BE2C (cell line): ENCODE measurements at regions not wholly inside any gene's neighbourhood (a gene's known extent, or its start where the extent isn't known, plus 50 kb on each side); places are given as distances from the start of the nearest gene placed in this dataset.

Experiments
- DNase-seq: peaks from one replicate; pipeline ENCODE4 v3.0.0-alpha.2; 2020
- H3K27me3 ChIP-seq: fragments of 250-450 bp; sonication (Bioruptor Pico); 2 replicates; pipeline ENCODE4 v1.5.1; 2020; ENCODE audit warnings: mild to moderate bottlenecking
- H3K36me3 ChIP-seq: fragments of 250-450 bp; sonication (Bioruptor Pico); 2 replicates; pipeline ENCODE4 v1.5.1; 2020; ENCODE audit warnings: mild to moderate bottlenecking
- H3K4me1 ChIP-seq: fragments of 250-450 bp; sonication (Bioruptor Pico); 2 replicates; pipeline ENCODE4 v1.5.1; 2020
- H3K4me3 ChIP-seq: 2 replicates; pipeline ENCODE4 v1.5.1; 2011; ENCODE audit warnings: low read depth, low read length
- H3K9me3 ChIP-seq: fragments of 250-450 bp; sonication (Bioruptor Pico); 2 replicates; pipeline ENCODE4 v1.5.1; 2020
- TF ChIP-seq, protein P1 (sequence below): IDR thresholded peaks from 2 replicates; pipeline ENCODE4 v1.5.1; 2012; ENCODE audit warnings: mild to moderate bottlenecking, low read depth, low read length

DNA sequence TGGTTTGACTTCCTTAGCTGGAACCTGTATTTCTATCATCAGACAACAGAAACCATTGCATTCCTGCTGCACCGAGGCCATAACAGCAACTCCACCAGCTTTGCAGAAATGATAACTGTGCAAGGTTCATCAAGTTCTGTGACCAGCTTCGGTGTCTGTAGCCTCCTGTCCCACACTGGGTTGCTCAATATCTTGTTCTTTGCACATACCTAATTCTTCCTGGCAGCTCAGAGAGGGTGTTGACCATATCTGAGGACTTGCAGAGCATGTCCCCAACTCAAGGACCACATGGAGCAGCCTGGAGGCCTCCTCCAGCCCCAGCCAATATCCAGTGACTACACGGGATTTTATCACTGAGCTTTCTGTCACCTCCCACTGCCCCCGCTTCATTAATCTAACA lies 59.3 kb upstream of the SCAF8 start:
- no peaks in the 10 kb centered on the region for H3K4me1 ChIP-seq
- no peaks in the 10 kb centered on the region for H3K27me3 ChIP-seq
- TF ChIP-seq, protein P1, sequence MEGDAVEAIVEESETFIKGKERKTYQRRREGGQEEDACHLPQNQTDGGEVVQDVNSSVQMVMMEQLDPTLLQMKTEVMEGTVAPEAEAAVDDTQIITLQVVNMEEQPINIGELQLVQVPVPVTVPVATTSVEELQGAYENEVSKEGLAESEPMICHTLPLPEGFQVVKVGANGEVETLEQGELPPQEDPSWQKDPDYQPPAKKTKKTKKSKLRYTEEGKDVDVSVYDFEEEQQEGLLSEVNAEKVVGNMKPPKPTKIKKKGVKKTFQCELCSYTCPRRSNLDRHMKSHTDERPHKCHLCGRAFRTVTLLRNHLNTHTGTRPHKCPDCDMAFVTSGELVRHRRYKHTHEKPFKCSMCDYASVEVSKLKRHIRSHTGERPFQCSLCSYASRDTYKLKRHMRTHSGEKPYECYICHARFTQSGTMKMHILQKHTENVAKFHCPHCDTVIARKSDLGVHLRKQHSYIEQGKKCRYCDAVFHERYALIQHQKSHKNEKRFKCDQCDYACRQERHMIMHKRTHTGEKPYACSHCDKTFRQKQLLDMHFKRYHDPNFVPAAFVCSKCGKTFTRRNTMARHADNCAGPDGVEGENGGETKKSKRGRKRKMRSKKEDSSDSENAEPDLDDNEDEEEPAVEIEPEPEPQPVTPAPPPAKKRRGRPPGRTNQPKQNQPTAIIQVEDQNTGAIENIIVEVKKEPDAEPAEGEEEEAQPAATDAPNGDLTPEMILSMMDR, result no peak
- no peak for DNase-seq
- H3K4me3 ChIP-seq, result no peak overlapping the region
- no peaks in the 10 kb centered on the region for H3K9me3 ChIP-seq
- H3K36me3 ChIP-seq, result no peaks in the 10 kb centered on the region

DNA sequence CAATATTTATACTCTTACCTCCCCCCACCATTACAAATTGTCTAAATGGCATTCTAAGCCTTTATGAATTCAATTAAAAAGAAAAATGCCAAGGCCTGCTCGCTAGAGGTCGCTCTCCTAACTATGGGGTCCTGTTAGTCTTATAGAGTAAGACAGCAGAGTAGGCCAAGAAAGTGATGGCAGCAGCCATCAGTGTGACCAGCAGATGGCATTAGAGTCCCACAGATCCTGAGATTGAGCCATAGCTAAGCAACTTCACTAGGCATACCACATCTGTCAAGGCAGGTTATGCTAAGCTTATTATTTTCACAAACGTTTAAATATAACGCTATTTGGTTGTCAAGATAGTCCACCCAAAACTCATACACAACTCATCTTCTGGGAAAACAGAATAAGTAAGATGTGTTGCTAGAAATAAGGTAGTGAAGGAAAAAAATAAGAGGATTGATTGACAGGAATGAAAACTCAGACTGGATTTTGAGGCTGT lies 57.6 kb upstream of the SCAF8 start:
- H3K36me3 ChIP-seq, result no peaks in the 10 kb centered on the region

DNA sequence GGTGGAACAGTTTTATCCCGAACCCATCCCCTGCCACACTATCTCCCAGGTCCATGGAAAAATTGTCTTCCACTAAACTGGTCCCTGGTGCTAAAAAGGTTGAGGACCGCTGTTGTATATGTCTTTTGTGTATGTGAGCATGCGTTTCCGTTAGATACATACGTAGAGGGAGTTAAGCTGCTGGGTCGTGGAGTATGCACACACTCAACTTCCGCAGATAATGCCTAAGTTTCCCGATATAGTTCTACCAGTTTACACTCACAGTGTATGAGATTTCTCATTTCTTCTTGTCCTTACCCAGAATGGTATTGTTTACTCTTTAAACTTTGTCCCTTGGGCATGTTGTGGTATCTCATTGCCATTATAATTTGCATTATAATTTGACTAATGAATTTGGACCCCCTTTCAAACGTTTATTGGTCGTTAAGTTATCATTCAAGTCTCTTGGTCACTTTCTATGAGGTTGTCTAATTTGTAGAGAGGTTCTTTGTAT lies 50.5 kb upstream of the SCAF8 start:
- H3K27me3 ChIP-seq, result no peaks in the 10 kb centered on the region
- no peak overlapping the region for H3K4me3 ChIP-seq
- H3K9me3 ChIP-seq, result no peaks in the 10 kb centered on the region
- no peak for DNase-seq
- H3K4me1 ChIP-seq, result no peaks in the 10 kb centered on the region
- TF ChIP-seq, protein P1, result no peak
- H3K36me3 ChIP-seq, result no peaks in the 10 kb centered on the region

More for the DNA sequence above, 57.6 kb upstream of the SCAF8 start:
- H3K27me3 ChIP-seq, result no peaks in the 10 kb centered on the region
- TF ChIP-seq, protein P1, result peak; percentile 100
- DNase-seq, result peak; percentile 86
- no peak overlapping the region for H3K4me3 ChIP-seq
- no peaks in the 10 kb centered on the region for H3K9me3 ChIP-seq
- no peaks in the 10 kb centered on the region for H3K4me1 ChIP-seq
